ENCODE measurements at regions not wholly inside any gene's neighbourhood (a gene's known extent, or its start where the extent isn't known, plus 50 kb on each side); places are given as distances from the start of the nearest gene placed in this dataset.

DNA sequence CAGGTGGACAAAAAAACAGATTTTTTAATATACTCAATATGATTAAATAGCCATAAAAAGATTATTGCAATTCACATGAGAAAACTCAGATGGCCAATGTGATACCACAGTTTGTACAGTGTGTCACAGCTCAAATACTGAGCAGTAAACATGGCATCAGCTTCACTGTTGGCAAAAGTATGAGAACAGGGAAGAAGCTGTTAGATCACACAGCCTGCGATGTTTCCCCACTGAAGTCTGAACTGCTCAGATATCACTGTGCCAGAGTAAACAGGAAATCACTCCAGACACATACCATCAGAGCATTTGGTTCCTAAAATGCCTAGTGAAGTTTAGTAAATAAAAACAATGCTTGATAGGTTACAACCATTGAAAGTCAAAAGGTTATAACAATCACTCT lies 347.8 kb downstream of the ETV1 start:
- Mint-ChIP-seq H3K27ac (ENCODE audit: unreplicated experiment) (no peak overlapping the region), H3K4me3 (no peak overlapping the region), H3K4me1 (peaks cover 4% of the 10 kb centered on the region), H3K36me3 (ENCODE audit: low read depth) (no peaks in the 10 kb centered on the region), H3K27me3 (ENCODE audit: low read depth) (no peaks in the 10 kb centered on the region), H3K9me3 (peaks cover 4% of the 10 kb centered on the region)
- TF ChIP-seq, protein P1, sequence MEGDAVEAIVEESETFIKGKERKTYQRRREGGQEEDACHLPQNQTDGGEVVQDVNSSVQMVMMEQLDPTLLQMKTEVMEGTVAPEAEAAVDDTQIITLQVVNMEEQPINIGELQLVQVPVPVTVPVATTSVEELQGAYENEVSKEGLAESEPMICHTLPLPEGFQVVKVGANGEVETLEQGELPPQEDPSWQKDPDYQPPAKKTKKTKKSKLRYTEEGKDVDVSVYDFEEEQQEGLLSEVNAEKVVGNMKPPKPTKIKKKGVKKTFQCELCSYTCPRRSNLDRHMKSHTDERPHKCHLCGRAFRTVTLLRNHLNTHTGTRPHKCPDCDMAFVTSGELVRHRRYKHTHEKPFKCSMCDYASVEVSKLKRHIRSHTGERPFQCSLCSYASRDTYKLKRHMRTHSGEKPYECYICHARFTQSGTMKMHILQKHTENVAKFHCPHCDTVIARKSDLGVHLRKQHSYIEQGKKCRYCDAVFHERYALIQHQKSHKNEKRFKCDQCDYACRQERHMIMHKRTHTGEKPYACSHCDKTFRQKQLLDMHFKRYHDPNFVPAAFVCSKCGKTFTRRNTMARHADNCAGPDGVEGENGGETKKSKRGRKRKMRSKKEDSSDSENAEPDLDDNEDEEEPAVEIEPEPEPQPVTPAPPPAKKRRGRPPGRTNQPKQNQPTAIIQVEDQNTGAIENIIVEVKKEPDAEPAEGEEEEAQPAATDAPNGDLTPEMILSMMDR (conservative IDR thresholded peaks at IDR 0.05) = no peak
- DNase-seq (ENCODE audit: low read depth, low spot score) = no peak

GRCh38 chr7:13651167-13651566 lies 338.3 kb downstream of the ETV1 start:
- no peak for DNase-seq (ENCODE audit: low read depth, low spot score)
- Mint-ChIP-seq H3K9me3 (no peaks in the 10 kb centered on the region), H3K4me1 (no peaks in the 10 kb centered on the region), H3K27me3 (ENCODE audit: low read depth) (no peaks in the 10 kb centered on the region), H3K4me3 (no peak overlapping the region), H3K36me3 (ENCODE audit: low read depth) (no peaks in the 10 kb centered on the region), H3K27ac (ENCODE audit: unreplicated experiment) (no peak overlapping the region)
- TF ChIP-seq, protein P1 (conservative IDR thresholded peaks at IDR 0.05) = no peak

GRCh38 chr7:13656330-13656729 lies 333.1 kb downstream of the ETV1 start:
- Mint-ChIP-seq H3K9me3 (peaks cover 9% of the 10 kb centered on the region), H3K36me3 (ENCODE audit: low read depth) (peaks cover 13% of the 10 kb centered on the region), H3K4me1 (no peaks in the 10 kb centered on the region), H3K27me3 (ENCODE audit: low read depth) (no peaks in the 10 kb centered on the region), H3K4me3 (no peak overlapping the region), H3K27ac (ENCODE audit: unreplicated experiment) (no peak overlapping the region)
- DNase-seq (ENCODE audit: low read depth, low spot score) = no peak
- TF ChIP-seq, protein P1 (conservative IDR thresholded peaks at IDR 0.05) = no peak

DNA sequence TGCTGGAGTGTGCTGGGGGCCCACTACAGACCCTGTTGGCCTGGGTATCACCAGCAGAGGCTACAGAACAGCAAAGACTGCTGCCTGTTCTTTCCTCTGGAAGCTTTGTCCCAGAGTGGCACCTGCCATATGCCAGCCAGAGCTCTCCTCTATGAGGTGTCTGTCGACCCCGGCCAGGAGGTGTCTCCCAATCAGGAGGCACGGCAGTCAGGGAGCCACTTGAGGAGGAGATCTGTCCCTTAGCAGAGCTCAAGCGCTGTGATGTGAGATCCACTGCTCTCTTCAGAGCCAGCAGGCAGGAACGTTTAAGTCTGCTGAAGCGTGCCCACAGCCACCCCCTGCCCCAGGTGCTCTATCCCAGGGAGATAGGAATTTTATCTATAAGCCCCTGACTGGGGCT lies 316.2 kb downstream of the ETV1 start:
- Mint-ChIP-seq H3K36me3 (ENCODE audit: low read depth) (peaks cover 12% of the 10 kb centered on the region), H3K9me3 (peaks cover 3% of the 10 kb centered on the region), H3K4me1 (no peaks in the 10 kb centered on the region)

GRCh38 chr7:13682626-13683025 lies 306.8 kb downstream of the ETV1 start:
- H3K4me3 Mint-ChIP-seq = no peak overlapping the region
- DNase-seq (ENCODE audit: low read depth, low spot score) = no peak
- peaks cover 3% of the 10 kb centered on the region for H3K36me3 Mint-ChIP-seq (ENCODE audit: low read depth)
- TF ChIP-seq, protein P1 (conservative IDR thresholded peaks at IDR 0.05) = no peak
- no peak overlapping the region for H3K27ac Mint-ChIP-seq (ENCODE audit: unreplicated experiment)
- no peaks in the 10 kb centered on the region for H3K27me3 Mint-ChIP-seq (ENCODE audit: low read depth)
- peaks cover 6% of the 10 kb centered on the region for H3K4me1 Mint-ChIP-seq
- H3K9me3 Mint-ChIP-seq = no peaks in the 10 kb centered on the region

More for the DNA sequence above, 316.2 kb downstream of the ETV1 start:
- TF ChIP-seq, protein P1 (conservative IDR thresholded peaks at IDR 0.05) = no peak
- H3K27me3 Mint-ChIP-seq (ENCODE audit: low read depth) = no peaks in the 10 kb centered on the region
- H3K27ac Mint-ChIP-seq (ENCODE audit: unreplicated experiment) = no peak overlapping the region
- H3K4me3 Mint-ChIP-seq = no peak overlapping the region
- DNase-seq (ENCODE audit: low read depth, low spot score) = no peak

GRCh38 chr7:13687500-13687899 lies 302.0 kb downstream of the ETV1 start:
- Mint-ChIP-seq H3K27me3 (ENCODE audit: low read depth) (no peaks in the 10 kb centered on the region), H3K4me3 (no peak overlapping the region), H3K36me3 (ENCODE audit: low read depth) (no peaks in the 10 kb centered on the region), H3K4me1 (no peaks in the 10 kb centered on the region), H3K27ac (ENCODE audit: unreplicated experiment) (no peak overlapping the region), H3K9me3 (peaks cover 2% of the 10 kb centered on the region)
- no peak for DNase-seq (ENCODE audit: low read depth, low spot score)
- TF ChIP-seq, protein P1 (conservative IDR thresholded peaks at IDR 0.05) = no peak
